ENCODE measurements at regions not wholly inside any gene's neighbourhood (a gene's known extent, or its start where the extent isn't known, plus 50 kb on each side); places are given as distances from the start of the nearest gene placed in this dataset.

GRCh38 chr1:67612788-67613241 is 72.2 kb upstream of the GADD45A start:
- no peak for TF ChIP-seq CTCF (conservative IDR thresholded peaks at IDR 0.05)
- no peak for TF ChIP-seq EZH2 (IDR thresholded peaks at IDR 0.05; ENCODE audit: low read depth)

All from PC-9 (cell line).